ENCODE measurements at regions not wholly inside any gene's neighbourhood (a gene's known extent, or its start where the extent isn't known, plus 50 kb on each side); places are given as distances from the start of the nearest gene placed in this dataset.
"Not testable (repeated sequence)": the region's sequence is repeated elsewhere in the genome, so short reads cannot be mapped to it uniquely, and the experiment has no call there.

GRCh38 chr18:59067873-59068272 lies 71.8 kb upstream of the SEC11C start:
- peak overlapping the region; percentile 92 for H3K27ac ChIP-seq
- peak; percentile 50 for TF ChIP-seq CTCF (conservative IDR thresholded peaks at IDR 0.05)

- no peak for TF ChIP-seq CTCF (conservative IDR thresholded peaks at IDR 0.05)
- peak overlapping the region; percentile 92 for H3K27ac ChIP-seq
Observed at GRCh38 chr18:59068276-59069071, 71.2 kb upstream of the SEC11C start.

GRCh38 chr18:59070181-59070912 lies 69.3 kb upstream of the SEC11C start:
- H3K27ac ChIP-seq = peak overlapping the region; percentile 92
- peak; percentile 68 for TF ChIP-seq CTCF (conservative IDR thresholded peaks at IDR 0.05)

- H3K27ac ChIP-seq = no peak overlapping the region
- TF ChIP-seq CTCF (conservative IDR thresholded peaks at IDR 0.05) = no peak
Observed at GRCh38 chr18:59072727-59073421, 66.8 kb upstream of the SEC11C start.

GRCh38 chr18:59075923-59076322 lies 63.8 kb upstream of the SEC11C start:
- TF ChIP-seq CTCF (conservative IDR thresholded peaks at IDR 0.05) = no peak
- peak overlapping the region; percentile 34; the same call in 1 of the 2 replicates for H3K27ac ChIP-seq

- TF ChIP-seq CTCF (conservative IDR thresholded peaks at IDR 0.05) = no peak
- no peak overlapping the region for H3K27ac ChIP-seq
Observed at GRCh38 chr18:59079264-59079663, 60.4 kb upstream of the SEC11C start.

GRCh38 chr18:59079687-59080501 lies 59.8 kb upstream of the SEC11C start:
- H3K27ac ChIP-seq = not testable (repeated sequence)
